ENCODE measurements at regions not wholly inside any gene's neighbourhood (a gene's known extent, or its start where the extent isn't known, plus 50 kb on each side); places are given as distances from the start of the nearest gene placed in this dataset.

DNA sequence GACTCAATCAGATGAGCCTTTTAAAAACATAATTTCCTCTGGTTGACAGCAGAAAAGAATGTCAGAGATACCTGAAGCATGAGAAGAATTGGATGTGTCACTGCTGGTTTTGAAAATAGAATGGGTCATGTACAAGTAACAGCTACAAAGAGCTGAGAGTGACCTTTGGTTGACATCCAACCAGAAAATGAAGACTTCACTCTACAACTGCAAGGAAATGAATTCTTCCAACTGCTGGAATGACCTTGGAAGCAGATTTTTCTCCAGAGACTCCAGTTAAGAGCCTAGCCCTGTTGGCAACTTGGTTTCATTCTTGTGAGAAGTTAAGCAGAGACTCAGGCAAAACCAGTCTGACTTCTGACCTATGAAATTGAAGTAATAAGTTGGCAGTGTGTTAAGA lies 505.9 kb downstream of the SLC16A7 start (continued):
- TF ChIP-seq CTBP2 (IDR thresholded peaks at IDR 0.05; ENCODE audit: borderline replicate concordance, insufficient read depth, insufficient read length, low read length), result no peak
- no peak for TF ChIP-seq GTF2F1 (IDR thresholded peaks at IDR 0.05; ENCODE audit: borderline replicate concordance, low read depth, low read length)
- no peak for TF ChIP-seq ATF2 (IDR thresholded peaks at IDR 0.05; ENCODE audit: low read length)
- TF ChIP-seq KDM4A (IDR thresholded peaks at IDR 0.05; ENCODE audit: low read depth, low read length, severe bottlenecking), result no peak
- TF ChIP-seq KDM5A (IDR thresholded peaks at IDR 0.05; ENCODE audit: low read length), result no peak
